Uterus (tissue), 2 donors: ENCODE measurements at regions not wholly inside any gene's neighbourhood (a gene's known extent, or its start where the extent isn't known, plus 50 kb on each side); places are given as distances from the start of the nearest gene placed in this dataset.

ENCODE experiments used
- CTCF ChIP-seq, 4 experiments: fragments of 200-600 bp in 2 of 4; fragments of 450-650 bp in 2 of 4; sonication (generic) in 2 of 4; IDR thresholded peaks; one replicate each; pipeline ENCODE4 v1.5.1; 2016 to 2019; ENCODE audit warnings: antibody characterized with exemption in 4 of 4, mild to moderate bottlenecking in 2 of 4, moderate library complexity in 1 of 4
- POLR2A ChIP-seq, 2 donors: fragments of 450-650 bp; IDR thresholded peaks; one replicate each; pipeline ENCODE4 v1.6.1; 2016; ENCODE audit warnings: antibody characterized with exemption in 2 of 2, mild to moderate bottlenecking in 1 of 2, moderate library complexity in 1 of 2

DNA sequence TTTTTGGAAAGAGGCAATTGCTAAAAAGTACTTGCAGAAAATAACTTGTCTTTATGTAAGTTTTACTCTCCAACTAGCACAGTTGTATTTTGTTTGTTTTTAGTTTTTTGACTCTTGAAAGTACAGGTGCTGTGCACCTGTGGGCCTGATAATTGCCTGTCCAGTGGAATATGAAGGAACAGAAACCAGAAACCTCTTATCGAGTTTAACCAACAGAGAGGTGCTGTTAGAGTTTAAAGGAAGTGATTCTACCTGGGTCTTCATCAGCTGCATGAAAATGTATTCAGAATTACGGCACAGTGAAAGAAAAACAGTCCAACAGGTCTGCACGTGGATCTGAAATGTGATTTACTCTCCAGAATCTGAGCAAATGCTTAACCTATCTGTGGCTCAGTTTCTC, 326.6 kb upstream of the POM121L12 start:
- no peak for TF ChIP-seq POLR2A (IDR thresholded peaks at IDR 0.05)
- TF ChIP-seq CTCF (IDR thresholded peaks at IDR 0.05): no peak
